ENCODE measurements at regions not wholly inside any gene's neighbourhood (a gene's known extent, or its start where the extent isn't known, plus 50 kb on each side); places are given as distances from the start of the nearest gene placed in this dataset.

DNA sequence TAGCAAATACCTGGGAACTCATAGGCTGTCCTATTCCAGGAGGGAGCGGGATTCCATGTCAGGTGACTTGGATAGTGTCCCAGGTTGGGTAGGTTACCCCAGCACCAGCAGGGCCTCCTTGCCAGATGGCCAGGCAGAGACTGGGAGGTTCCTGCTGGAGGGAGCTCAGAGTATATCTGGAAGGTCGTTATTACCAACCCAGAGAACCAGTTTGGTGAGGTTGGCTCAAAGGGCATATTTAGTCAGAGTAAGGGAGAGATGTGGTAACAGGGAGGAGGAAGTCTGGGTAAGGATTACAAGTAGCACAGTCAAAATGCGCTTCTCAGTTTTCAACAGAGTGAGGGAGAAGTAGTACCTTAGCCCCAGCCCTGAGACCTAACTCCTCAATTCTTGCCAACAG, 53.3 kb upstream of the LNX1 start:
- H3K4me2 ChIP-seq (ENCODE audit: extremely low read depth, insufficient read depth, low read length): no peak overlapping the region
- H3K36me3 ChIP-seq (ENCODE audit: control insufficient read depth, insufficient read depth, low read length): no peaks in the 10 kb centered on the region
- no peak for DNase-seq (ENCODE audit: low read depth in 2 of 2)
- no peaks in the 10 kb centered on the region for H3K79me2 ChIP-seq (ENCODE audit: control insufficient read depth, insufficient read depth, low read length)
- H3K9me3 ChIP-seq (ENCODE audit: control insufficient read depth, insufficient read depth, low read depth, low read length): no peaks in the 10 kb centered on the region
- H3K27ac ChIP-seq (ENCODE audit: insufficient read depth, low read length): no peak overlapping the region
- H3K4me3 ChIP-seq (replicated peaks in 1 of 4; ENCODE audit: control extremely low read depth in 1 of 4, insufficient read depth in 1 of 4, low read depth in 3 of 4, low read length in 4 of 4): no peak overlapping the region
- no peaks in the 10 kb centered on the region for H3K27me3 ChIP-seq (ENCODE audit: control insufficient read depth, insufficient read depth, low read length)
- H3K4me1 ChIP-seq (ENCODE audit: control insufficient read depth, extremely low read depth, insufficient read depth, low read length): no peaks in the 10 kb centered on the region
- no peak overlapping the region for H2AFZ ChIP-seq (ENCODE audit: low read length)
- no peaks in the 10 kb centered on the region for H4K20me1 ChIP-seq (ENCODE audit: control insufficient read depth, extremely low read depth, insufficient read depth, low read length)
- TF ChIP-seq, protein P1, sequence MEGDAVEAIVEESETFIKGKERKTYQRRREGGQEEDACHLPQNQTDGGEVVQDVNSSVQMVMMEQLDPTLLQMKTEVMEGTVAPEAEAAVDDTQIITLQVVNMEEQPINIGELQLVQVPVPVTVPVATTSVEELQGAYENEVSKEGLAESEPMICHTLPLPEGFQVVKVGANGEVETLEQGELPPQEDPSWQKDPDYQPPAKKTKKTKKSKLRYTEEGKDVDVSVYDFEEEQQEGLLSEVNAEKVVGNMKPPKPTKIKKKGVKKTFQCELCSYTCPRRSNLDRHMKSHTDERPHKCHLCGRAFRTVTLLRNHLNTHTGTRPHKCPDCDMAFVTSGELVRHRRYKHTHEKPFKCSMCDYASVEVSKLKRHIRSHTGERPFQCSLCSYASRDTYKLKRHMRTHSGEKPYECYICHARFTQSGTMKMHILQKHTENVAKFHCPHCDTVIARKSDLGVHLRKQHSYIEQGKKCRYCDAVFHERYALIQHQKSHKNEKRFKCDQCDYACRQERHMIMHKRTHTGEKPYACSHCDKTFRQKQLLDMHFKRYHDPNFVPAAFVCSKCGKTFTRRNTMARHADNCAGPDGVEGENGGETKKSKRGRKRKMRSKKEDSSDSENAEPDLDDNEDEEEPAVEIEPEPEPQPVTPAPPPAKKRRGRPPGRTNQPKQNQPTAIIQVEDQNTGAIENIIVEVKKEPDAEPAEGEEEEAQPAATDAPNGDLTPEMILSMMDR (conservative IDR thresholded peaks at IDR 0.05 in 1 of 2, IDR thresholded peaks at IDR 0.05 in 1 of 2; ENCODE audit: low read depth in 1 of 2, low read length in 2 of 2): no peak
- no peak for TF ChIP-seq EZH2 (IDR thresholded peaks at IDR 0.05; ENCODE audit: low read length, missing control alignments)
- no peak overlapping the region for H3K9ac ChIP-seq (ENCODE audit: insufficient read depth, low read length)
